Mucosa of descending colon (tissue), 3 donors: ENCODE measurements at regions not wholly inside any gene's neighbourhood (a gene's known extent, or its start where the extent isn't known, plus 50 kb on each side); places are given as distances from the start of the nearest gene placed in this dataset.

ENCODE experiments used
- ATAC-seq: fragments of 200-7000 bp; cut with Tn5 transposase; one replicate; pipeline ENCODE4 v1.9.1; 2020; ENCODE audit warnings: mild to moderate bottlenecking, moderate library complexity
- DNase-seq, 3 donors: peaks; one replicate each; pipeline ENCODE4 v3.0.0-alpha.2; 2020
- H3K36me3 ChIP-seq: fragments of 200-600 bp; one replicate; pipeline ENCODE4 v1.8.0; 2021; ENCODE audit warnings: low read depth, mild to moderate bottlenecking
- H3K4me1 ChIP-seq: fragments of 200-600 bp; one replicate; pipeline ENCODE4 v1.8.0; 2021; ENCODE audit warnings: low read depth, mild to moderate bottlenecking
- H3K4me3 ChIP-seq: fragments of 200-600 bp; one replicate; pipeline ENCODE4 v1.8.0; 2021; ENCODE audit warnings: mild to moderate bottlenecking
- H3K9me3 ChIP-seq: fragments of 200-600 bp; one replicate; pipeline ENCODE4 v1.8.0; 2021; ENCODE audit warnings: mild to moderate bottlenecking
- CTCF ChIP-seq: fragments of 200-600 bp; IDR thresholded peaks from one replicate; pipeline ENCODE4 v1.8.0; 2022; ENCODE audit warnings: antibody characterized with exemption, mild to moderate bottlenecking
- intact Hi-C, 2 donors: fragments of 100-400 bp; cut with DNase I in 1 of 2; cut with micrococcal nuclease in 1 of 2; formaldehyde crosslinking; loops; one replicate each; pipeline versions ENCODE4 v1.11.0 to v1.11.1; 2022; cut with DNase I, micrococcal nuclease
- donor health status: DM: no; HTN: no; CAD: no; lungs with moderate emphysema.
- donor health status: DM: no; HTN: no; CAD: no.
- donor health status: DM: no; HTN: yes; CAD: no.

- TF ChIP-seq CTCF, result no peak
- H3K9me3 ChIP-seq, result no peaks in the 10 kb centered on the region
- no peak for DNase-seq
- H3K36me3 ChIP-seq, result no peaks in the 10 kb centered on the region
- ATAC-seq, result no peak
- intact Hi-C loops, result no loop called here
- no peak overlapping the region for H3K4me3 ChIP-seq
- no peaks in the 10 kb centered on the region for H3K4me1 ChIP-seq
Measured at GRCh38 chr6:40340957-40341356, 246.2 kb downstream of the LRFN2 start.

- intact Hi-C loops, result no loop called here
- DNase-seq (no peak), ATAC-seq (no peak)
- Histone ChIP-seq H3K4me3 (no peak overlapping the region), H3K4me1 (no peaks in the 10 kb centered on the region), H3K9me3 (no peaks in the 10 kb centered on the region), H3K36me3 (no peaks in the 10 kb centered on the region)
- no peak for TF ChIP-seq CTCF
Measured at GRCh38 chr6:40340196-40340595, 247.0 kb downstream of the LRFN2 start.

- no peak overlapping the region for H3K4me3 ChIP-seq
- intact Hi-C loops, result no loop called here
- no peak for DNase-seq
- H3K36me3 ChIP-seq, result no peaks in the 10 kb centered on the region
- H3K4me1 ChIP-seq, result no peaks in the 10 kb centered on the region
- TF ChIP-seq CTCF, result no peak
- H3K9me3 ChIP-seq, result no peaks in the 10 kb centered on the region
- ATAC-seq, result no peak
Measured at GRCh38 chr6:40338306-40338705, 248.9 kb downstream of the LRFN2 start.

- H3K4me3 ChIP-seq, result no peak overlapping the region
- DNase-seq, result no peak
- no peaks in the 10 kb centered on the region for H3K36me3 ChIP-seq
- no peaks in the 10 kb centered on the region for H3K9me3 ChIP-seq
- no peaks in the 10 kb centered on the region for H3K4me1 ChIP-seq
- no peak for ATAC-seq
- no peak for TF ChIP-seq CTCF
- intact Hi-C loops, result no loop called here
Measured at GRCh38 chr6:40336940-40337760, 250.0 kb downstream of the LRFN2 start.

- ATAC-seq, result no peak
- no peak for TF ChIP-seq CTCF
- no peak overlapping the region for H3K4me3 ChIP-seq
- intact Hi-C loops, result no loop called here
- H3K36me3 ChIP-seq, result no peaks in the 10 kb centered on the region
- no peaks in the 10 kb centered on the region for H3K4me1 ChIP-seq
- no peak for DNase-seq
- no peaks in the 10 kb centered on the region for H3K9me3 ChIP-seq
Measured at GRCh38 chr6:40336296-40336695, 250.9 kb downstream of the LRFN2 start.
